ENCODE measurements at regions not wholly inside any gene's neighbourhood (a gene's known extent, or its start where the extent isn't known, plus 50 kb on each side); places are given as distances from the start of the nearest gene placed in this dataset.

DNA sequence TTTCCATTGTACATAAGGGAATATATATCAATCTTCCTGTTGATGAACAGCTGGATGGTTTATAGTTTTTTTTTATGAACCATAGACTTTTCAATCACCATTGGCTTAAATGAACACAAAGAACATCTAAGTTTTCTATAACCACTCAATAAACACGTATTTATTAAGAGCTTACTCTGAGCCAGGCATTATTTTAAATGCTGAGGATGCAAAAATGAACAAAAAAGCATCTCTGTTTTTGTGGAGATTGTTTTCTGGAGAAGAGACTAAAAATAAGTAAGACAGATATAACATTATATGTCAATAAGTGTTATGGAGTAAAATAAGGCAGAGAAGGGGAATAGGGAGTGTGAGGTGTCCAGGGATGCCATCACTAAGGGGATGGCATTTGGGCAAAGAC lies 52.1 kb upstream of the SLC24A2 start:
- DNase-seq, result no peak

All from T-helper 1 cell (primary cell).